Esophagus squamous epithelium (tissue), 4 donors: ENCODE measurements at regions not wholly inside any gene's neighbourhood (a gene's known extent, or its start where the extent isn't known, plus 50 kb on each side); places are given as distances from the start of the nearest gene placed in this dataset.

Source experiments
- CTCF ChIP-seq, 6 experiments: fragments of 450-650 bp in 4 of 6; fragments of 200-600 bp in 2 of 6; sonication (generic) in 2 of 6; IDR thresholded peaks; one replicate each; pipeline ENCODE4 v1.5.1; 2016 to 2019; ENCODE audit warnings: antibody characterized with exemption in 6 of 6, mild to moderate bottlenecking in 4 of 6, moderate library complexity in 4 of 6
- POLR2A ChIP-seq, 4 donors: fragments of 450-650 bp; IDR thresholded peaks; one replicate each; pipeline ENCODE4 v1.6.1; 2017; ENCODE audit warnings: antibody characterized with exemption in 4 of 4, mild to moderate bottlenecking in 4 of 4, moderate library complexity in 3 of 4

DNA sequence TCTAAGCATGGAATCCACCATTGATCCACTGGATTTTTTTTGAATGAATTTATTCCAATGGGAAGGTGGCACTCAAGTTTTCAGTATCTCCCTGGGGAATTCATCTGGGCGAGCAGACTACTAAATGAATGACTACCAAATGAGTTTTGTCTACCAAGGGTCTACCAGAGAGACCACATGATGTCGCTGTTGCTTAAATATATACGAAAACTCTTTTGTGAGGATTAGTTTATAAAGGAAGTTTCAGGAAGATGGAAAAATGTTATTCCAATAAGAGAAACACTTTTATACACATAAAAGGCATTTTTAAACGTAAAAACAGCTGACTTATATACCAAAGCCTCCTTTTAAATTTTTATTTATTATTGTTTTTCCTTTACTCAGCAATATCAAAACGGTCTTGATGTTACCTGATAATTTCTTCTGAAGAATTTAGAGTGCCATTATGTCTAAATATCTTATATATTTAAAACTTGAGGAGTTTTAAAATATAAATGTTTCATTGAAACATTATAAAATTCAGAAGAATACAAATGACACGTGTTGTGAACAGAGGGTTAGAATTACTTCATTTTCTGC, 139.7 kb downstream of the HRH4 start:
- TF ChIP-seq CTCF (IDR thresholded peaks at IDR 0.05) = peak in 5 of 6 experiments; percentile 44 to 60 (median 45)
- no peak for TF ChIP-seq POLR2A (IDR thresholded peaks at IDR 0.05)
